Gastroesophageal sphincter (tissue), 4 donors: ENCODE measurements at regions not wholly inside any gene's neighbourhood (a gene's known extent, or its start where the extent isn't known, plus 50 kb on each side); places are given as distances from the start of the nearest gene placed in this dataset.

Source experiments
- ATAC-seq: fragments of 150-250 bp; one replicate; pipeline ENCODE4 v1.9.1; 2016; ENCODE audit warnings: mild to moderate bottlenecking, moderate library complexity
- H3K27ac ChIP-seq, 4 donors: fragments of 200-600 bp; sonication (generic) in 3 of 4; 1 replicate in 3 of 4; 2 replicates in 1 of 4; pipeline ENCODE4 v1.5.1; 2016 to 2019
- H3K27me3 ChIP-seq: fragments of 200-600 bp; sonication (generic); one replicate; pipeline ENCODE4 v1.5.1; 2019
- H3K36me3 ChIP-seq, 2 donors: fragments of 200-600 bp; sonication (generic); one replicate each; pipeline ENCODE4 v1.5.1; 2019; ENCODE audit warnings: control low read depth in 1 of 2
- H3K4me1 ChIP-seq, 3 donors: fragments of 200-600 bp; sonication (generic); 1 replicate in 2 of 3; 2 replicates in 1 of 3; pipeline ENCODE4 v1.5.1; 2016 to 2019; ENCODE audit warnings: control low read depth in 2 of 3
- H3K4me3 ChIP-seq, 2 donors: fragments of 200-600 bp; sonication (generic); one replicate each; pipeline ENCODE4 v1.5.1; 2019; ENCODE audit warnings: mild to moderate bottlenecking in 1 of 2, moderate library complexity in 1 of 2
- H3K9me3 ChIP-seq, 3 donors: fragments of 200-600 bp; sonication (generic); one replicate each; pipeline ENCODE4 v1.5.1; 2017 to 2019; ENCODE audit warnings: control low read depth in 2 of 3
- EP300 ChIP-seq: sonication (generic); formaldehyde crosslinking; IDR thresholded peaks from one replicate; pipeline ENCODE4 v1.6.1; 2017; ENCODE audit warnings: antibody characterized with exemption, mild to moderate bottlenecking
- POLR2A ChIP-seq, 2 donors: fragments of 450-650 bp; IDR thresholded peaks; one replicate each; pipeline ENCODE4 v1.6.1; 2017; ENCODE audit warnings: antibody characterized with exemption in 2 of 2, mild to moderate bottlenecking in 2 of 2, moderate library complexity in 1 of 2
- POLR2AphosphoS5 ChIP-seq: sonication (generic); formaldehyde crosslinking; IDR thresholded peaks from one replicate; pipeline ENCODE4 v1.6.1; 2017; ENCODE audit warnings: antibody characterized with exemption
- WGBS, 2 donors: methylation state at CpG; one replicate each; pipeline ENCODE4 v1.1.5; 2018; ENCODE audit warnings: low coverage in 1 of 2; 5-methylcytosine and 5-hydroxymethylcytosine counted together
- TF ChIP-seq, protein P1 (sequence below), 4 experiments: fragments of 200-600 bp in 2 of 4; fragments of 450-650 bp in 2 of 4; sonication (generic) in 1 of 4; IDR thresholded peaks; one replicate each; pipeline ENCODE4 v1.5.1; 2017 to 2019; ENCODE audit warnings: antibody characterized with exemption in 4 of 4, mild to moderate bottlenecking in 2 of 4, moderate library complexity in 2 of 4

DNA sequence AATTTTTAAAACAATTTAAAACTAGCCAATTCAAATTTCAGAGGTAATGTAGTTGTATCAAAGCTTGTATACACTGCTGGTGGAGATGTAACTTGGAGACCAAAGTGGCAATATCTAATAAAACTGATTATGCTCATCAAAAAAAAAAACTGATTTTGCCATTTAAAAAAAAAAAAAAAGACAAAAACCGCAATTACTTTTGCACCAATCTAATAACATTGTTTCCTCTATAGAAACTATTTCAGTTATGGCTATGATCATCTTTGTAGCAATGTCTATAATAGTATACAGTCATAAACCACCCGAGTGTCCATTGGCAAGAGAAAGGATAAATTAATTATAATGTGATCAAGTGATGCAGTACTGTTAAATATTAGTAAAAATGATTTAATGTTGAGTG is 149.3 kb upstream of the SEMA6D start:
- no peak for ATAC-seq
- H3K9me3 ChIP-seq, result no peaks in the 10 kb centered on the region
- peaks cover 0 to 20% (median 0%) of the 10 kb centered on the region in 3 donors for H3K4me1 ChIP-seq
- H3K36me3 ChIP-seq, result no peaks in the 10 kb centered on the region
- no peak overlapping the region for H3K4me3 ChIP-seq
- no peaks in the 10 kb centered on the region for H3K27me3 ChIP-seq
- no peak overlapping the region for H3K27ac ChIP-seq
- WGBS, 2 donors, result 95 to 100% methylated on average over 2 of the region's 2 CpGs
- no peak for TF ChIP-seq POLR2A (IDR thresholded peaks at IDR 0.05)
- TF ChIP-seq, protein P1, sequence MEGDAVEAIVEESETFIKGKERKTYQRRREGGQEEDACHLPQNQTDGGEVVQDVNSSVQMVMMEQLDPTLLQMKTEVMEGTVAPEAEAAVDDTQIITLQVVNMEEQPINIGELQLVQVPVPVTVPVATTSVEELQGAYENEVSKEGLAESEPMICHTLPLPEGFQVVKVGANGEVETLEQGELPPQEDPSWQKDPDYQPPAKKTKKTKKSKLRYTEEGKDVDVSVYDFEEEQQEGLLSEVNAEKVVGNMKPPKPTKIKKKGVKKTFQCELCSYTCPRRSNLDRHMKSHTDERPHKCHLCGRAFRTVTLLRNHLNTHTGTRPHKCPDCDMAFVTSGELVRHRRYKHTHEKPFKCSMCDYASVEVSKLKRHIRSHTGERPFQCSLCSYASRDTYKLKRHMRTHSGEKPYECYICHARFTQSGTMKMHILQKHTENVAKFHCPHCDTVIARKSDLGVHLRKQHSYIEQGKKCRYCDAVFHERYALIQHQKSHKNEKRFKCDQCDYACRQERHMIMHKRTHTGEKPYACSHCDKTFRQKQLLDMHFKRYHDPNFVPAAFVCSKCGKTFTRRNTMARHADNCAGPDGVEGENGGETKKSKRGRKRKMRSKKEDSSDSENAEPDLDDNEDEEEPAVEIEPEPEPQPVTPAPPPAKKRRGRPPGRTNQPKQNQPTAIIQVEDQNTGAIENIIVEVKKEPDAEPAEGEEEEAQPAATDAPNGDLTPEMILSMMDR (IDR thresholded peaks at IDR 0.05), result no peak
- no peak for TF ChIP-seq POLR2AphosphoS5

GRCh38 chr15:47570044-47570443 is 147.3 kb upstream of the SEMA6D start:
- H3K27ac ChIP-seq, result no peak overlapping the region
- no peaks in the 10 kb centered on the region for H3K27me3 ChIP-seq
- H3K36me3 ChIP-seq, result no peaks in the 10 kb centered on the region
- 87 to 96% methylated on average over 4 of the region's 4 CpGs for WGBS, 2 donors
- no peak for ATAC-seq
- peaks cover 0 to 20% (median 0%) of the 10 kb centered on the region in 3 donors for H3K4me1 ChIP-seq
- no peak for TF ChIP-seq POLR2AphosphoS5
- TF ChIP-seq EP300, result no peak
- no peaks in the 10 kb centered on the region for H3K9me3 ChIP-seq
- H3K4me3 ChIP-seq, result no peak overlapping the region

GRCh38 chr15:47570451-47570850 is 146.9 kb upstream of the SEMA6D start:
- no peak for ATAC-seq
- Histone ChIP-seq H3K27ac (no peak overlapping the region), H3K4me1 (peaks cover 0 to 20% (median 0%) of the 10 kb centered on the region in 3 donors), H3K9me3 (no peaks in the 10 kb centered on the region), H3K36me3 (no peaks in the 10 kb centered on the region), H3K27me3 (no peaks in the 10 kb centered on the region), H3K4me3 (no peak overlapping the region)
- WGBS, 2 donors, result 75% methylated on average over 4 of the region's 4 CpGs; no CpG with 5 or more reads in 1 of the 2 donors
- TF ChIP-seq EP300 (no peak), POLR2A (IDR thresholded peaks at IDR 0.05) (no peak)
- TF ChIP-seq, protein P1 (IDR thresholded peaks at IDR 0.05), result no peak

- Histone ChIP-seq H3K4me3 (no peak overlapping the region), H3K4me1 (peaks cover 0 to 22% (median 0%) of the 10 kb centered on the region in 3 donors), H3K36me3 (no peaks in the 10 kb centered on the region), H3K9me3 (no peaks in the 10 kb centered on the region), H3K27me3 (no peaks in the 10 kb centered on the region), H3K27ac (no peak overlapping the region)
- TF ChIP-seq POLR2A (IDR thresholded peaks at IDR 0.05), result no peak
- no peak for TF ChIP-seq EP300
- TF ChIP-seq POLR2AphosphoS5, result no peak
- TF ChIP-seq, protein P1 (IDR thresholded peaks at IDR 0.05), result no peak
- 37 to 40% methylated on average over 4 of the region's 4 CpGs for WGBS, 2 donors
- no peak for ATAC-seq
Measured at GRCh38 chr15:47570881-47571640, 146.2 kb upstream of the SEMA6D start.

DNA sequence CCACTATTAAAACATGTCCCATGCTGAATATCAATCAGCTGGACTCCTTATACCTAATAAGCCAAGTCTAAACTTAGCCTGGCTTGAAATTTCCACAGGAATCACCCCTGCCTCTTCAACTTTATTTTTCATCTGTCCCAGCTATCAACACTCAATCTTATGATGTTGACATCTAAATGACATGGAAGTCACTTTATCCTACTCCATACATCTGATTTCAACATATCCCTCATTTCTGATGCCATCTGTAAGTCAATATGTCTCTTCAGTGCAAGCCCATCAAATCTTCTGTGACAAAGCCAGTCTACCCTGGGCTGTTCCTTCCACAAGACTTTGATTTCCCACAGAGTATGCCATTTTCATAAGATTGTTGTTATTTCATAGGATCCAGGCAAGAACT is 143.6 kb upstream of the SEMA6D start:
- H3K9me3 ChIP-seq, result no peaks in the 10 kb centered on the region
- TF ChIP-seq, protein P1 (IDR thresholded peaks at IDR 0.05), result no peak
- TF ChIP-seq POLR2AphosphoS5, result no peak
- peaks cover 0 to 34% (median 13%) of the 10 kb centered on the region in 3 donors for H3K4me1 ChIP-seq
- no peak overlapping the region for H3K27ac ChIP-seq
- H3K36me3 ChIP-seq, result no peaks in the 10 kb centered on the region
- no peak overlapping the region for H3K4me3 ChIP-seq
- H3K27me3 ChIP-seq, result no peaks in the 10 kb centered on the region
- no peak for ATAC-seq
